ENCODE measurements at regions not wholly inside any gene's neighbourhood (a gene's known extent, or its start where the extent isn't known, plus 50 kb on each side); places are given as distances from the start of the nearest gene placed in this dataset.
"Not testable (repeated sequence)": the region's sequence is repeated elsewhere in the genome, so short reads cannot be mapped to it uniquely, and the experiment has no call there.

GRCh38 chr5:20711520-20712155, 723.6 kb upstream of the CDH18 start:
- TF ChIP-seq EZH2phosphoT487 (IDR thresholded peaks at IDR 0.05; ENCODE audit: insufficient read depth, low read depth); EZH2 (IDR thresholded peaks at IDR 0.05; ENCODE audit: insufficient read depth, poor library complexity, severe bottlenecking): not testable (repeated sequence)
